Neutrophil (primary cell): ENCODE measurements at regions not wholly inside any gene's neighbourhood (a gene's known extent, or its start where the extent isn't known, plus 50 kb on each side); places are given as distances from the start of the nearest gene placed in this dataset.

Source experiments
- H3K27ac ChIP-seq: fragments of 200-600 bp; sonication (generic); 2 replicates; pipeline ENCODE4 v1.5.1; 2016; ENCODE audit warnings: mild to moderate bottlenecking, moderate library complexity
- H3K27me3 ChIP-seq: fragments of 200-600 bp; sonication (generic); 2 replicates; pipeline ENCODE4 v1.6.0; 2016; ENCODE audit warnings: mild to moderate bottlenecking
- H3K36me3 ChIP-seq: fragments of 200-600 bp; sonication (generic); 2 replicates; pipeline ENCODE4 v1.5.1; 2017
- H3K4me1 ChIP-seq, 2 experiments: fragments of 200-600 bp in 1 of 2; sonication (generic) in 1 of 2; 1 replicate in 1 of 2; 2 replicates in 1 of 2; pipeline versions ENCODE4 v1.5.1 to v1.6.1; 2013 to 2016; ENCODE audit warnings: low read depth in 1 of 2, low read length in 1 of 2, mild to moderate bottlenecking in 1 of 2, moderate library complexity in 1 of 2; ENCODE audit not compliant: control insufficient read depth in 1 of 2, insufficient read depth in 1 of 2
- H3K4me3 ChIP-seq, 2 experiments: fragments of 200-600 bp in 1 of 2; sonication (generic) in 1 of 2; 1 replicate in 1 of 2; 2 replicates in 1 of 2; pipeline ENCODE4 v1.5.1; 2013 to 2016; ENCODE audit warnings: low read depth in 1 of 2, low read length in 1 of 2, mild to moderate bottlenecking in 1 of 2, moderate library complexity in 1 of 2
- H3K9me3 ChIP-seq: fragments of 200-600 bp; sonication (generic); 2 replicates; pipeline ENCODE4 v1.5.1; 2016
- CTCF ChIP-seq: fragments of 200-600 bp; sonication (generic); IDR thresholded peaks from 2 replicates; pipeline ENCODE4 v1.5.1; 2016; ENCODE audit warnings: antibody characterized with exemption

GRCh38 chr20:1838556-1839279 is 56.5 kb upstream of the SIRPA start:
- peak overlapping the region in 1 of 2 experiments; percentile 8 for H3K4me3 ChIP-seq
- no peaks in the 10 kb centered on the region for H3K9me3 ChIP-seq
- H3K4me1 ChIP-seq = peaks cover 51 to 52% of the 10 kb centered on the region in 2 experiments
- TF ChIP-seq CTCF = no peak
- H3K27ac ChIP-seq = peak overlapping the region; percentile 97
- H3K27me3 ChIP-seq = no peaks in the 10 kb centered on the region
- no peaks in the 10 kb centered on the region for H3K36me3 ChIP-seq

DNA sequence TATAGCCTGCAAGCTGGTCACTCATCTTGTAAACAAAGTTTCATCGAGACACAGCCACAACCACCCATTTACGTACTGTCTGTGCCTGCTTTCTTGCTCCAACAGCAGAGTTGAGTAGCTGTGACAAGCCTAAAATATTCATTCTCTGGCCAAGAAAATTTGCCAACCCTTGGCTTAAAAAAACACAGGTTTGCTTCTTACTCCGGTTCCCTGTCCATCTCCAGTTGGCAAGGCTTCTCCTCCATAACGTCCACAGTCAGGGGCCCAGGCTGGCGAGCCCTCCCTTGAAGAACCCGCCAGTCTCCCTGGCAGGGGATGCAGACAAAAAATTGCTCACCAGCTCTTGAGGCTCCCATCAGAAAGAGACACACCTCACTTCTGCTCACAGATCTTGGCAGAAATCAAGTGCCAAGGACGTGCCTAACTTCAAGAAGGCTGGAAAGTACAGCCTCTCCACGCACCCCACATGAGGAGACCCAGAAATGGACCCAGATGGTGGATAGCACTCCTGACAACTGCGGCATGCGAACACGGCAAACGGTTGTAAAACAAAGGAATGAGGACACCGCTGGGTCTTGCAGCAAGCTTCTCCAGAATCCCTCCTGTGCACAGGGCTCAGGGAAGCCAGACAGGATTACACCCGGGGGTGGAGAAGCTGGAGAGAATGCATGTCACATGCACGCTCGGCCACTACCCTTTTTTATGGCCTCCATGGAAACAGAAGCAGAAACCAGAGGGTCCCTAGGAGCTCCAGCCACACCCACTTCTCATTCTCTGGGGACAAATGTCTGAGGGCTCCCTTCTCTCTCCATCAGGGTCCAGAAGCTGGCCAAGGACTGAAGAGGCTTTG is 59.8 kb upstream of the SIRPA start:
- no peaks in the 10 kb centered on the region for H3K36me3 ChIP-seq
- H3K4me3 ChIP-seq = no peak overlapping the region
- H3K27me3 ChIP-seq = no peaks in the 10 kb centered on the region
- no peaks in the 10 kb centered on the region for H3K9me3 ChIP-seq
- peak overlapping the region; percentile 38 for H3K27ac ChIP-seq
- no peak for TF ChIP-seq CTCF
- peaks cover 36 to 40% of the 10 kb centered on the region in 2 experiments for H3K4me1 ChIP-seq

GRCh38 chr20:1833728-1834726 is 61.2 kb upstream of the SIRPA start:
- no peaks in the 10 kb centered on the region for H3K36me3 ChIP-seq
- H3K4me1 ChIP-seq = peaks cover 40 to 44% of the 10 kb centered on the region in 2 experiments
- H3K9me3 ChIP-seq = no peaks in the 10 kb centered on the region
- no peak for TF ChIP-seq CTCF
- no peak overlapping the region for H3K4me3 ChIP-seq
- no peak overlapping the region for H3K27ac ChIP-seq
- H3K27me3 ChIP-seq = no peaks in the 10 kb centered on the region

DNA sequence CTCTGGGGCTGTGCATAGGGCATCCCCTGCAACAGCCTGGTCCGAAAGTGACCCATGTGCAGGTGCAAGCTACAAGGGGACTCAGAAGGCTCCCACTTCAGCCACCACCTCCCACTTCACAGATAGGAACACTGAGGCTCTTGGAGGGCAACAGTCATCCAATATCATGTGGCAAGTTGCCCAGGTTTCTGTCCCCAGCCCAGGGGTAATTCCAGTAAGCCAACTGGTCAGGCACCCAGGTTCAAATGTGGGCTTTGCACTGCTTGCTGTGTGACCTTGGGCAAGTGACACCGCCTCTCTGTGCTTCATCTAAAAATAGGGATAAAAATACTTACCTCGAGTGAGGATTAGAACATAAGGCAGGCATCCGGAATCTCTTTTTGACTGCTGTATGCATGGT is 62.0 kb upstream of the SIRPA start:
- Histone ChIP-seq H3K27ac (no peak overlapping the region), H3K36me3 (no peaks in the 10 kb centered on the region), H3K9me3 (no peaks in the 10 kb centered on the region), H3K4me3 (no peak overlapping the region), H3K27me3 (no peaks in the 10 kb centered on the region), H3K4me1 (peaks cover 40 to 48% of the 10 kb centered on the region in 2 experiments)
- no peak for TF ChIP-seq CTCF

- no peak overlapping the region for H3K4me3 ChIP-seq
- no peaks in the 10 kb centered on the region for H3K9me3 ChIP-seq
- no peak overlapping the region for H3K27ac ChIP-seq
- H3K4me1 ChIP-seq = peaks cover 45 to 53% of the 10 kb centered on the region in 2 experiments
- TF ChIP-seq CTCF = no peak
- H3K27me3 ChIP-seq = no peaks in the 10 kb centered on the region
- no peaks in the 10 kb centered on the region for H3K36me3 ChIP-seq
Observed at GRCh38 chr20:1832634-1833033, 62.6 kb upstream of the SIRPA start.
